ENCODE measurements at regions not wholly inside any gene's neighbourhood (a gene's known extent, or its start where the extent isn't known, plus 50 kb on each side); places are given as distances from the start of the nearest gene placed in this dataset.

DNA sequence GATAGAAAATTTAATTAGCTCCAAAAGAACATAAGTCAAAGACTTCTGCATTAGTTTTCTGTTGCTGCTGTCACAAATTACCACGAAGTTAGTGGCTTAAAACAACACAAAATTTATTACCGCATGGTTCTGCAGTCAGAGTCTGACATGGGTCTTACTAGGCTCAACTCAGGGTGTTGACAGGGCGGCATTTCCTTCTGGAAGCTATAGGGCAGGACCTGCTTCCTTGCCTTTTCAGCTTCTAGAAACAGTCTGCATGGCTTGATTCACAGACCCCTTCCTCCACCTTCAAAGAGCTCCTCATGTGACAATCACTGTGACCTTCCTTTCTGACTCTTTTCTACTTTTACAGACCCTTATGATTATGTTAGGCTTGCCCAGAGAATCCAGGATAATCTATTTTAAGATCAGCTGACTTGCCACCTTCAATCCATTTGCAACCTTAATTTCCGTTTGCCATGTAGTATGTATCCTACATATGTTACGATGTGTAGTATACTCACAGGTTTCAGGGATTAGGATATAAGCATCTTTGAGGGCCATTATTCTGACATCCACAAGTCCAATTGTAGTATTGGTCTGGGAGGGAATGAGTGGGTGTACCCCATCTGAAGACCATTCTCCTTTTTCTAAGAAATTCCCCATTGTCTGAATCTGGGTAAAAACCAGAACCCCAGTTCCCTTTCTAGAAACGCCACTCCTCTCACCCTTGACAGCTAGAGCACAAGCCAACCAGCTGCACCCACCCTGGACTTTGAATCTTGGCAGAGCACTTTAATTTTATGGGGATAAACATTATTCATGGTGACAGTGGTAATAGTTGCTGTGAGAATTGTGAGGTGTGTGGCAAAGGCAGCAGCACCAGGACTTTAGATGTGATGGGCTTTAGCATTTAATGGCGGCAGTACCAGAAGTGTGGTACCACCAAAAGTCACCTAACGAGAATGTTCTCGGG, 265.5 kb downstream of the KCNJ2 start:
- ATAC-seq (ENCODE audit: low read depth), result no peak

DNA sequence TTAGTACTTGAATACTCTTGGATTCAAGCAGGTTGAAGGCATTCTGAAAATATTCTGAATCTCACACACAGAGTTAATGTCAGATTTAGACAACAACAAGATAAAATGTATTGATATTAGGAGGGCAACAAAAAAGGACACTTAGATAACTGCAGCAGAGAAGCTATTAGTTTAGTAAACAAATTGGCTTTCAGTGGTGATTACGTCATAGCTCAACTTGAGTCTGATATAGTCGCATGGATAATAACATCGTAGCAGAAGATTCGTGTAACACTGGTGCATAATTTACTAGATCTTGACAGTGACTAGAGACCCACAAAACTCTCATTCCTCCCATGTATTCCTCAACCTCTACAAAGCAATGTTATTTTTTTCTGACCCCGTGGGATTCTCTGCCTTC, 268.3 kb downstream of the KCNJ2 start:
- Histone ChIP-seq H3K9ac (ENCODE audit: low read length) (no peak overlapping the region), H3K79me2 (ENCODE audit: control insufficient read depth, insufficient read depth, low read length) (no peaks in the 10 kb centered on the region), H4K20me1 (ENCODE audit: control insufficient read depth, insufficient read depth, low read length, poor library complexity, severe bottlenecking) (no peaks in the 10 kb centered on the region), H3K4me2 (replicated peaks; ENCODE audit: low read depth, low read length, poor library complexity, severe bottlenecking) (no peak overlapping the region), H3K27me3 (replicated peaks in 1 of 4; ENCODE audit: control extremely low read depth in 1 of 4, control insufficient read depth in 3 of 4, insufficient read depth in 4 of 4, low read length in 3 of 4) (no peaks in the 10 kb centered on the region), H3K4me1 (ENCODE audit: control insufficient read depth in 2 of 2, insufficient read depth in 2 of 2, low read length in 2 of 2) (no peaks in the 10 kb centered on the region), H3K4me3 (ENCODE audit: control extremely low read depth in 1 of 5, extremely low read depth in 1 of 5, insufficient read depth in 1 of 5, low read depth in 2 of 5, low read length in 4 of 5) (no peak overlapping the region), H2AFZ (ENCODE audit: insufficient read depth, low read depth, low read length, poor library complexity, severe bottlenecking) (no peak overlapping the region), H3K36me3 (replicated peaks in 1 of 2; ENCODE audit: control extremely low read depth in 1 of 2, control insufficient read depth in 1 of 2, extremely low read depth in 1 of 2, insufficient read depth in 2 of 2, low read length in 1 of 2) (no peaks in the 10 kb centered on the region), H3K27ac (ENCODE audit: low read length in 2 of 2) (no peak overlapping the region), H3K9me3 (ENCODE audit: control extremely low read depth in 1 of 3, control insufficient read depth in 2 of 3, insufficient read depth in 1 of 3, low read length in 2 of 3) (no peaks in the 10 kb centered on the region)
- CTCF ChIA-PET, result interaction anchor here (0.8 kb wide), 1 partner anchor 10 kb away, joined by 3 read pairs; no protein-coding TSS in a partner anchor
- DNase-seq (no peak), ATAC-seq (ENCODE audit: low read depth) (no peak)
- Mint-ChIP-seq H3K4me3 (no peak overlapping the region), H3K27ac (no peak overlapping the region), H3K27me3 (no peaks in the 10 kb centered on the region), H3K4me1 (no peaks in the 10 kb centered on the region), H3K9me3 (ENCODE audit: insufficient read depth) (no peaks in the 10 kb centered on the region)
- 97% methylated on average over 4 of the region's 5 CpGs for WGBS (ENCODE audit: insufficient coverage)
- POLR2A ChIA-PET, result no interaction called here
- intact Hi-C loops (cut with micrococcal nuclease), result no loop called here
- TF ChIP-seq EZH2 (IDR thresholded peaks at IDR 0.05; ENCODE audit: borderline replicate concordance, insufficient read depth, low read depth, low read length, poor library complexity, severe bottlenecking), result no peak
- TF ChIP-seq, protein P1, sequence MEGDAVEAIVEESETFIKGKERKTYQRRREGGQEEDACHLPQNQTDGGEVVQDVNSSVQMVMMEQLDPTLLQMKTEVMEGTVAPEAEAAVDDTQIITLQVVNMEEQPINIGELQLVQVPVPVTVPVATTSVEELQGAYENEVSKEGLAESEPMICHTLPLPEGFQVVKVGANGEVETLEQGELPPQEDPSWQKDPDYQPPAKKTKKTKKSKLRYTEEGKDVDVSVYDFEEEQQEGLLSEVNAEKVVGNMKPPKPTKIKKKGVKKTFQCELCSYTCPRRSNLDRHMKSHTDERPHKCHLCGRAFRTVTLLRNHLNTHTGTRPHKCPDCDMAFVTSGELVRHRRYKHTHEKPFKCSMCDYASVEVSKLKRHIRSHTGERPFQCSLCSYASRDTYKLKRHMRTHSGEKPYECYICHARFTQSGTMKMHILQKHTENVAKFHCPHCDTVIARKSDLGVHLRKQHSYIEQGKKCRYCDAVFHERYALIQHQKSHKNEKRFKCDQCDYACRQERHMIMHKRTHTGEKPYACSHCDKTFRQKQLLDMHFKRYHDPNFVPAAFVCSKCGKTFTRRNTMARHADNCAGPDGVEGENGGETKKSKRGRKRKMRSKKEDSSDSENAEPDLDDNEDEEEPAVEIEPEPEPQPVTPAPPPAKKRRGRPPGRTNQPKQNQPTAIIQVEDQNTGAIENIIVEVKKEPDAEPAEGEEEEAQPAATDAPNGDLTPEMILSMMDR (IDR thresholded peaks at IDR 0.05), result no peak

More for the DNA sequence above, 265.5 kb downstream of the KCNJ2 start:
- DNase-seq, result no peak
- Histone ChIP-seq H3K4me1 (ENCODE audit: control insufficient read depth in 2 of 2, insufficient read depth in 2 of 2, low read length in 2 of 2) (no peaks in the 10 kb centered on the region), H3K9me3 (ENCODE audit: control extremely low read depth in 1 of 3, control insufficient read depth in 2 of 3, insufficient read depth in 1 of 3, low read length in 2 of 3) (no peaks in the 10 kb centered on the region), H3K36me3 (replicated peaks in 1 of 2; ENCODE audit: control extremely low read depth in 1 of 2, control insufficient read depth in 1 of 2, extremely low read depth in 1 of 2, insufficient read depth in 2 of 2, low read length in 1 of 2) (no peaks in the 10 kb centered on the region), H3K4me3 (ENCODE audit: control extremely low read depth in 1 of 5, extremely low read depth in 1 of 5, insufficient read depth in 1 of 5, low read depth in 2 of 5, low read length in 4 of 5) (no peak overlapping the region), H2AFZ (ENCODE audit: insufficient read depth, low read depth, low read length, poor library complexity, severe bottlenecking) (no peak overlapping the region), H3K27me3 (replicated peaks in 1 of 4; ENCODE audit: control extremely low read depth in 1 of 4, control insufficient read depth in 3 of 4, insufficient read depth in 4 of 4, low read length in 3 of 4) (no peaks in the 10 kb centered on the region), H3K4me2 (replicated peaks; ENCODE audit: low read depth, low read length, poor library complexity, severe bottlenecking) (no peak overlapping the region), H3K79me2 (ENCODE audit: control insufficient read depth, insufficient read depth, low read length) (no peaks in the 10 kb centered on the region), H3K9ac (ENCODE audit: low read length) (no peak overlapping the region), H3K27ac (ENCODE audit: low read length in 2 of 2) (no peak overlapping the region), H4K20me1 (ENCODE audit: control insufficient read depth, insufficient read depth, low read length, poor library complexity, severe bottlenecking) (no peaks in the 10 kb centered on the region)
- Mint-ChIP-seq H3K27ac (no peak overlapping the region), H3K9me3 (ENCODE audit: insufficient read depth) (no peaks in the 10 kb centered on the region), H3K4me1 (no peaks in the 10 kb centered on the region), H3K27me3 (no peaks in the 10 kb centered on the region), H3K4me3 (no peak overlapping the region)
- ChIA-PET POLR2A (no interaction called here), CTCF (no interaction called here)
- TF ChIP-seq, protein P1 (IDR thresholded peaks at IDR 0.05), result no peak
- no peak for TF ChIP-seq EZH2 (IDR thresholded peaks at IDR 0.05; ENCODE audit: borderline replicate concordance, insufficient read depth, low read depth, low read length, poor library complexity, severe bottlenecking)
- intact Hi-C loops (cut with micrococcal nuclease), result no loop called here
- WGBS (ENCODE audit: insufficient coverage), result 61% methylated on average over 5 of the region's 9 CpGs

Data from B cell (primary cell).